NCI-H2196 treated with DMSO at 0.1 percent for 48 hours (cell line): ENCODE measurements at regions not wholly inside any gene's neighbourhood (a gene's known extent, or its start where the extent isn't known, plus 50 kb on each side); places are given as distances from the start of the nearest gene placed in this dataset.

ENCODE experiments used
- DNase-seq: peaks from one replicate; lab custom pipeline; 2025; ENCODE audit not compliant: unreplicated experiment; lab: John Stamatoyannopoulos, UW

DNA sequence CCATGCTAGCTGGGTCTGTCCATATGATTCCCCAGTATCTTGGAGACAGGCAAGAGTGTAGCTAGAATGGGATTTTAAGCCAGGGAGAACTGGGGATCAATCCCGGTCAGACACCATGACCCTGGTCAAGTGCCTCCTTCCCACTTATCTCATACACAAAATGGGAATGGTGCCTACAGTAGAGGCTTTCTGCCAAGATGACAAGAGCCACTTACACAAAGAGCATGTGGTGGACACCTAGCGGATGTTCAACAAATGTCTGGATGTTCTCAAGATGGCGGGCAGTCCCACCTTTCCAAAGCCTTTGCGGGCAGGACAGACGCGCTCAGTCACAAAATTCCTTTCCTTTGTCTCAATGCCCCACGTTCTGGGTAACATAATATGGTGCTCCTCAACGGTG is 57.3 kb downstream of the MAF start:
- no peak for DNase-seq

DNA sequence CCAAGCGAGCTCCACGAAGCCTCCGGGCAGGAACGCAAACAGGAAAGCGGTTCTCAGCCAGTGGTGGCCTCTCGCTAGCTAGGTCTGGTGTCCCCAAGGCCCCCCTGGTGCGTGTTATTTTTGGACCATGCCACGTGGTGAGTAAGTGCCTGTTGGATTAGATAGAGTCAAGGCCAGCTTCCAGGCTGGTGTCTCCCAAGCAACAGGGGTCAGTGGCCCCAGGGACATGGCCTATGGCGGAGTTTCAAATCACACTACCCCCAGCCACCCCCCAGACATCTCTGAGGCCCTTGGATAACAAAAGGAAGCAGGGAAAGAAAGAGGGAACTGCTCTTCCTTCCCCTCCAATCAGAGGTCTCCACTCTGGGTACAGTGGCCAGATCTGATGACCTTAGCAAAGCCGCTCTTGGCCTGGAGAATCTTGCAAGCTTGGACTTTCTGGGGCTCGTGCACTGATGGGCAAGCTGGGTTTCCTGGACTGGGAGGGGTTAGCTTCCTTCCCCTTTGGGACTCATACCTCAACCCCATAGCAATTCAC is 58.2 kb downstream of the MAF start:
- DNase-seq: no peak

DNA sequence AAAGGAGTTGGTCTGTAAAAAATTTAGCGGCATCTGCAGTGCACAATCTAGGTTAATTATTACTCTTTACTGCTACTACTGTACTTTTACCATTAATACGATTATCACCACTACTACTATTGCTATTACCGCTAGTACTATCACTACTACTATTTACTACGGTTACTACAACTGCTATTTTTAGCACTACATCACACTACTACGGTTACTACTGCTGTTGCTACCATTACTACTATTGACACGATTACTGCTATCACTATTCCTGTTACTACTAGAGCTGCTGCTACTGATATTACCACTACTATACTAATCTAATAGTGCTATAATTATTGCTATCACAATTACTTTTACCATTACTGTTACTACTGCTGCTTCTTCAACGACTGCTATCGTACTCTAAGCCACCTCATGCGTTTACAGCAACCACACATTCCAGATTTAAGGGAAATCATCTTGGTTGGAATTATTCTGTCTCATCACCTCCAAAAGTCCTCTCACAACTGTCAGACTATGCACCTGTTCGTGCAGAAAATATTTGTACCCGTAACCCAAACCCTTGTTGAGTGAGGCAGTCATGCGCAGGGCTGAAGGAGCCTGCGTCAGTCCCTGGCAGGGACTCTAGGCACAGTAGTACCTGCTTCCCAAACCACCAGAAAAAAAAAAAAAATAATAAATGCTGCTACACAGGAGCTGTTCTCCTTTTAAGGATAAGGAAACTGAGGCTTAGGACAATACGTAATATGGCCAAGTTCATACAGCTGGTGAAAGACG is 59.5 kb downstream of the MAF start:
- no peak for DNase-seq

DNA sequence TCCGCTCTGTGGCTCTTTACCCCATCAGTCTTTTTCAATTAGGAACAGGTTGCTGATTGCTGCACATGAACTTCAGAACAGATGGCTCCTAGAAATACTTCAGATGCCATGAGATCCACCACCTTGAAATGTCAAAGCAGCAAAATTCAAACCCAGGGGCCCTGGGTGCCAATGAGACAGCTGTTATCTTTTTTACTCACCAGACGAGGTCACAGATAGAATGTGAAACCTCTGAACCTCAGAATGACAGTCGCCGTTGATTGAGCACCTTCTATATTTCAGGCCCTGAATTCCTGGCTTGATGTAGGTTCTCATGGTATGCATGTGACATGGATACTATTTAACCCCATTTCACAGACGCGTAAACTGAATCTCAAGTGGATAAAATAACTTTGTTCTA is 63.0 kb downstream of the MAF start:
- DNase-seq: no peak

DNA sequence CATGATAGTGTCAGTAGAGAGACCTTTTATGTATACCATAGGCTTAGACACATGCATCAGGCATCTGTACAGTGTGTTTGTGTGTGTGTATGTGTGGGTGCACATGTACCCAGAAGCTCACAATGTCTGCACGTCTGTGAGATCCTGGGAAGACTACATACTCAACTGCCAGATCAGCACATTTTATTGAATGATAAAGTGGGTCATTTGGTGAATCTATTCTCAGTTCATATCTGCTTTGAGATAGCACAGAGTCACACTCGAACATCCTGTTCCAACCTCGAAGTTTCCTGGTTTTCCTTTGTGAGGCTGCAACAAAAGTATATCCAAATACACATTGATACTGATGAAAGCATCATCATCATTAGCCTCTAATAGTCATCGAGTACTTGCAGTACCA is 63.6 kb downstream of the MAF start:
- no peak for DNase-seq

DNA sequence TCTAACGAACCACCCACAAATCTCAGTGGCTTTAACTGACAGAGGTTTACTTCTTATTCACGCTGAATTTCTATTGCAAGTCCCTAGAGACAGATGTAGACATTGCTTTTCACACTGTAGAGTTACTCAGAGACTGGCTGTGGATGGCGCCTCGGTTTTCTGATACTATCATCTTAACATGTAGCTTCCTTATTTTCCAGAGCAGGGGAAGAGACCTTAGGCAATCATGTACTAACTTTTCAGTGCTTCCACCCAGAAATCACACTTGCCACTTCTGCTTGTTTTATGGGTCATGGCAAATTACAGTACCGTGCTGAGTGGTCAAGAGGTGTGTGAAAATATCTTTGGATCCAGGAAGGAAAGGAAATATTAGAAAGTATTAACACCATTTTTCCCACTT is 65.4 kb downstream of the MAF start:
- no peak for DNase-seq

DNA sequence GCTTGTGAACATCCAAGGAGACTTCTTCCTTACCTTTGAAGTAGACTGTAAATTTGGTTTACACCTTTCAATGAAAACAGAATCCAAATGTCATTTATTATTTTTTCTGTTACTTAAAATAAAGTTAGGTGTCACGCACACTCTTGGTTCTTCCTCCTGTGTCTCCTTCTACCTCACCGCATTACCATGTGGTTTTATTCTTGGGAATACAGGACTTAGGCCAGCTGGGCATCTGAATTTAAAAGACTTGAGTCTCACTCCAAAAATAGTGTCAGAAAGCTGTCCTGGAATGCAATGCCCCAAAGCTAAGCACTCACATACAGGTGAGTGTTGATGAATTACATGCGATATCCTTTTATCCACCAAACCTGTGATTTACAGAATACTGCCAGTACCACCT is 66.4 kb downstream of the MAF start:
- no peak for DNase-seq

DNA sequence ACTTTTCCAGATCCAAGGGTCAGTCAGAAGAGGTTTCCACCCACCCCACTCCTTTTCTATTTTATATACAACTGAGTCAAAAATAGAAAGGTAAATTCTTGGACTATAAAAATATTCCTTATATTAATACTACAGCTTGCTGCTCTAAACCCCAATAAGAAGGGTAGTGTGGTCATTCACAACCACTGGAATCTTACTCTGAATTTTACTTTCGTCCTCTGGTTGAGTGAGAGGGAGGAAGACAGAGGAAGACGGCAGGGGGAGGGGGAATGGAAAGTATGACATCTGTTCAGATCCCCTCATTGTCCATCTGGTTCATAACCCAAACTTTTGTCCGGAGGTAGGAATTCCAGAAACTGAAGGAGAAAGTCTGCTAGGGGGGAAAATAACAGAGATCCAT is 67.2 kb downstream of the MAF start:
- no peak for DNase-seq

DNA sequence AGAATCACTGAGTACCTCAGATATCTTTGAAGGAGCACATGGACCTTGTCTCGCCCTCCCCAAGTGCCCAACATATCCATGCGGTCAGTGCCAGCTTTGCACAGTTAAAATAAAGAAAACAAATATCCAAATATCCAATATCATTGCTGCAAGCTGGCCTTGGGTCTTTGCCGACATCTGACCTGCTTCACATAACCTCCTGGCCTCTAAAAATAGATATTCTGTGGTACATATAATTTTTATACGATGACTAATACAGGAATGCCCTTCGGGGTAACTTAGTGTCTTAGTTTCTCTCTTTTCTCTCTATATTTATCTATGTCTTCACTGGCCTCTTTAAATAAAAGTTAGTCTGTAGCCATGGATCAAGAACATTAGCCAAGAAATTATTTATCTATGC is 67.8 kb downstream of the MAF start:
- no peak for DNase-seq

DNA sequence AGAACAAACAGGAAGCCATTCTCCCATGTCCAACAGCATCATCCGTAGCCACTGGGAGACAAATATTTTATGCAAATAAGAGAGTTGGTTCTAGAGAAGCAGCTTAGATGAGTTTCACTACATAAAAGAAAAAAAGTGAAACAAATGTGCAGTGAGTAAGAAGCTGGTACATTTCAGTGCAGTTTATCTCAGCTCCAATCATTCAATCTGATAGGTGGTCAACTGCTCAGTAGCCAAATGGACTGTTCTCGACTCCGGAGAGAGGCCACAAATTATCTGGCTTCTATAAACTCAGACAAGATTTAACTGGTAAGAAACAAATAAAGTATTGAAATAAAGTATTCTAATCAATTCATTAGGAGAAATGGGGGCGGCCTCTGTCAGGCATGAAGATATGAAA is 68.3 kb downstream of the MAF start:
- DNase-seq: no peak

DNA sequence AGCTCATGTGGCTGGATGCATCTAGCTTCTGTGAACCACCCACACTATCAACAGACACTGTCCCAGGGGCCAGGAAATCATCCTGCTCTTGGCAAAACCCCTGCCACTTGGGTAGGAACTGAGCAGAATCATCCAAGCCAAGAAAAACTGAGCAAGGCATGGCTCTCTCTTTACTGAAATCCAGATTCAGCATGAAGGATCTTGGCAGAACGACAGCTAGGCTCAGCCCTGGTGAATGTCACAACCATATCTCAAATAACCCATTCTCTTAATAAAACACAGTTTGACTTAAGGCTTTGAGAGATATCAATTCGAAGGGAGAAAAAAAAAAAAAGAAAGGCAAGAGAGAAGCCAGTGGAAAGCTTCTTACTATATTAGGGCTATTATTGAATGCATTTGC is 72.2 kb downstream of the MAF start:
- no peak for DNase-seq

DNA sequence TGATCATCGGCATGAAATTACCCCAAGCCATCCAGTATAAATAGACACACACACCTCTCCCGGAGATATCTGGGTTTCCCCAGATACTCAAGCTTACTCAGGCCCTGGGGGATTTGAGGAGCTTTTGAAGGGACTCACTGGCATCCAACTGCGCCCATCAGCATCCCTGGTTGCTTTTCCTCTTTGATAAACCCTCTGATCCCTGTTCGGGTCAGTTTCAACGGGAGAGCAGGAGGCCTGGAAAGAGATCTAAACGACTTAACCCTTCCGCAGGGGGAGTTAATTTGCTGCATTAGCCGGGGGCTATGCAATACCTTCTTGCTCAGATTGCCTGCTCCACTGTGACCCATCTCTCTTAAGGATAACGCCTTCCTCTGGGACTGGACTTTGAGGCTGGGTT is 76.6 kb downstream of the MAF start:
- no peak for DNase-seq

DNA sequence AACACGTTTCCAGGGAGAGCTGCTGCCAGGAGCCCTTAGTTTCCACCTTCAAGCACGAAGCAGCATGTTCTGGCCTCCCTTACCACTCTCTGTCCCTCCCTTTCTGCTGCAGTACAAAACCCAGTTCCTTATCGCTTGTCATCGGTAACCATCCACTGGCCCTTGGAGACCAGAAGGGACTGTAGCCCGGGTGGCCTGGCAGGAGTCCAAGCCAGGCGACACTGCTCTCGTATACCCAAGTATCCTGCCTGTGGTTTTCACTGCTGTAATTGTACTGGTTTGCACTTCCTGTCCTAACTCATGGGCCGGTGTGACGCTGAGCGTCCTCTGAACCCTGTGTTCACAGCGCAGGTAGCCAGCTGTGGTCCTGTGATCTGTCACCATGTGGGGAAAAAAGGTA is 81.1 kb downstream of the MAF start:
- no peak for DNase-seq

DNA sequence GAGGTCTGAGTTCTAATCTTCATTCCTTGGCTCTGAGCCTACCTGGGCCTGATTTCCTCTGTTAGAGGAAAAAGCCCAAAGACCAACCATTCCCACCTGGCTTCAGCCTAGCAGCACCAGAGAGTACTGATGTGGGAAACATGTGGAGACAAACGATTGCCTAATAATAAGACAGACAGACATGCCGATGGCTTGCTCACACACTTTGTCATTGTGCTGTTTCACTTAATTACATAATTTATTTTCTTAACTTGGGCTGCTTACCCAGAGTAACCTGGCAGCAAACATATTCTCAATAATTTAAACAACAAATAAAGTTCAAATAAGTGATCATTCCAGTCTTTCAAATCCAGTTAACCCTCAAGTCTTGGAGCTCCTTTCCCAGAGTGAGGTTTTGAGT is 83.4 kb downstream of the MAF start:
- DNase-seq: no peak

DNA sequence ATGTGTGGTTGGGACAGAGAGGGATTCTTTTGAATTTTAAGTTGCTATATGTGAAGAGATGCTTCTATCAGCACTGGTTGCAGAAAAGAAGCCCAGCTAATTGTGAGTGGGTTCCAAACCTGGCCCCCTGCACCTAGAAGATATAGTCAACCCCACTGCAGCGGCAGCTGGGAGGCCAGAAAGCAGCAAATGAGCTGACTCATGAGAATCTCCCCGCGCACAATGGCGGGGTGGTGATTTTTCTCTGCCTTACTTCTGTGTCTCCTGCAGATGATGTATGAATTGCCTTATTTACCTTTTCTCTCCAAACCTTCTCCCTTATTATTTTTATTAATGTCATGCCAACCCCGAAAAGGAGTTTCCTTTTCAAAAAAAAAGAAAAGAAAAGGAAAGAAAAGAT is 89.7 kb downstream of the MAF start:
- DNase-seq: no peak

DNA sequence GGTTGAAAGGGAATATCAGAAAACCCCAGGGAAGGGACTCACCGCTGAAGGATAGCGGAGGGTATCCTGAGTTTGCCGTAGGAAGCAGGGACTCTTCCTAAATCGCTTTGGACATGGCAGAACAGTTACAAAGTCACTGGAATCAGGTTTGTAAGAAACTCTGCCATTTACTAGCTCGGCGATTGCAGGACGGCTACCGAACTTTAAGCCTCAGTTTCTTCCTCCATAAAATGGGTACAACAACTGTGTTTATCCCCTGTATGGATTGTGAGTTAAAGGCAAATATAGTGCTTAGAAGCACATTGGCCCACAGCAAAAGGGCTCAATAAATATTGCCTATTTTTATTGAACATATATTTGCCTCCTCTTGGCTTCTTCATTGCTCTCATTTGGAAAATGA is 90.6 kb downstream of the MAF start:
- DNase-seq: no peak

DNA sequence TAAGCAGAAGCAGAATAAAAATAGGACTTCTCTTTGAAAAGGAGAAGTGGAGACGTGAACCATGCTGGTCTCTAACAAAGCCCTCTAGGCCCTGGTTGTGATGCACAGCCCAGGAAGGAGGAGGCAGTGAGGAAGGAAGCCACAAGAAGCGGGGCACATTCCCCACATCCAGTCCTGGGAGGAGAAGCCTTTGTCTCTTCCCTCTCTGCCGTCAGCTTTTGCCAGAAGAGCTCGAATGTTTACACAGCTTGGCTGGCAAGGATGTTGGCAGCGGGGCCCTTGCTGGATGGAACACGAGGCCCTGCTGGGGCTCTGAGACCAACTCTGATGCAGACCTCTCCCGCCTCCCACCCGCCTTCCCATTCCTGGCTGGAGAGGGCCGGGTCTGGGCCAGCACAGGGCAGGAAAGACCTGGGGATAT is 91.3 kb downstream of the MAF start:
- peak; percentile 1 for DNase-seq

DNA sequence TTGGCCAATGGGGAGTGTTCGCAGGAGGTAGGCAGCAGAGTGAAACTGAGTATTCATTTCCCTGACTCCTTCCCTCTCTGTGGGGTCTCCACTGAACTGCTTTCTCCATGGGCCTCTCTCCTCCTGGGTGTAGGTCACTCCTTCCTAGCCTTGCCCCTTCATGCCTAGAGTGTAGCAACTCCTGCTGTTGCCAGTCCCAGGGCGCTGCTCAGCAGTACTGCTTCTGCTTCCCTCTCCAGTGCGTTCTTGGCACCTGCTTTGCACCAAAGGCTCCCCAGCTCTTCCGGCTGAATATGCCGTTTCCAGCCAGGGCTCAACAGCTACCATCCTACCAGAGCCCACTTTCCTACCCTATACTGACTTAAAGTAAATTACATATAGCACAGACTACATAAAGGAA is 92.2 kb downstream of the MAF start:
- no peak for DNase-seq

DNA sequence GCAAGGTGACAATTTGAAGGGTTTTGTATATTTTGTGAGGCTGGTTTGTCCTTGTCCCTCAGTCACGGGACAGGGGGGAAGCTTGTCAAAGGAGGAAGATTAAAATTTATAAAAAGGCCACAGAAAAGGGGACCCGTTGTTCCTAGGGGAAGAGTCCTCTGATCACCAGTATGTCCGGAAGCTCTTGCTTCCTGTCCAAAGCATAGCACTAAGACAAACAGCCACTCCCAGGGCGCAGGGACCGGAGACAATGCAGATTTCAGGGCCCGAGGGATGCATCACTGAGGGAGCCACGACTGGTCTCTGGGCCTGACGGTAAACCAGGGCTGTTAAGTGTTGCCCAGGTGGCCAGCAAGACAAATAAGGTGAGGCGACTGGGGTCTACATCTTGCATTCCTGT is 95.2 kb downstream of the MAF start:
- no peak for DNase-seq

DNA sequence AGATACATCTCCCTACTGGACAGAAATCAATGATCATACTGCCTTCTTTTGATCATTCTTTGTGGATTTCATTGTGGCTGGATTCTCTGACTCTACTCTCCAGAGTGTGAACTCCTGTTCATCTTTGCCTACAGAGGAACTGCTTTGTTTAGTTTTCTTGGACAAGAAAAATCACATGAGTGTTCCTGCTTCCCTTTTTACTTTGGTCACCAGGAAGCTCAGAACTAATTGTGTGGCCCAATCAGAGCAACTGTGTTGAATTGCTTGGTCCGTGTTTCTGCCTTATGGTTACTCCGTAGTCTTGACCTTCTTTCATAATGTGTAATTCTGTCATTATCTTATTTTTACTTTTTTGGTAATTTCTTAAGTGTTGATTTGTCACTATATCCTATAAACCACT is 97.0 kb downstream of the MAF start:
- DNase-seq: no peak

DNA sequence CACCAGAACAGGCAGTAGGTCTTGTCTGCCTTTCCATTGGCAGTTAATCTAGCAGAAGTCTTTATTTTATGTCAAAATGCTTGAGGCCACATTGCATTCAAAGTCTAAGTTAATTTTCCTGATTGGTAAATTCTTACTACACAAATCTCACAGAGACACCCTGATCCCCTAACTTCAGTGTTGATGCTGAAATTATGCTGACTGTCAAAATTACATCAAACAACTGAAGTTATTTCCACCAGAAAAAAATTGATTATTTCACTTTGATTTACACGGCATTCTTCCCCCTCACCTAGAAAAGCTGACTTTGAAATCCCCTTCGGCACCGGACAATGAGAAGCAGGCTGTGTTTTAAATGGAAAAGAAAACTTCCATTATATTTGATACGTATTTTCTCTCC is 99.1 kb downstream of the MAF start:
- DNase-seq: no peak

DNA sequence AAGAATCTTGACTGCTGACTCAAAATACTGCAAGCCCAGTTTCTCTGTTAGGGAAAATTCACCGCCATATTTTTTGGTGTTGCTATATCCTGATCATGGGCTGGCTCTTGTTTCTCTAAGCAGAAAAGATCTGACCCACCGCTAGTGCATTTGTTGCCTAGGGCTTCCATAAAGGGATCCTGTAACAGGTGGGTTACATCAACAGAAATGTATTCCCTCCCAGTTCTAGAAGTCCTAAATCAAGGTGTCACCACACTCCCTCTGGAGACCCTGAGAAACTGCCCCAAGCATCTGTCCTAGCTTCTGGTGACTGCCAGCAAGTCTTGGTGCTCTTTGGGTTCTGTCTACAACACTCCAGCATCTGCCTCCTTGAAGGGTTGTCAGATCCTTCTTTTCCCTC is 99.7 kb downstream of the MAF start:
- DNase-seq: no peak

DNA sequence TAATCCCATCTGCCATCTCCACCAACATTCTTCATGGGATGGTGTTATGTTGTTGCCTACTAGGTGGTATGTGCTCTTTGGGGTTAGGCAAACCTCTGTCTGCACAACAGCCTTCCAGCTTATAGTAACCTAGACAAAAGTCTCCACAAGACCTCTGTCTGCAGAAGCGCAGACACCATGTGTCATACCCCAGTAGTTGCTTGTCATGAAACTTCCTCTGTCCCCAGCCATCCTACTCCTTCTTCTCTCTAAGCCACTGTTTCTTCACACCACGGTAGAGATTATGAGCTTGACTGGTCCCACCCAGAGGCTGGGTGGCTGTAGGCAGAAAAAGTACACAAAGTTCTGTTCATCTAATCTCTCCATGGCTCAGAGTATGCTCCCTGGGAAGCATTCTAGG is 100.3 kb downstream of the MAF start:
- no peak for DNase-seq
